ENCODE measurements at regions not wholly inside any gene's neighbourhood (a gene's known extent, or its start where the extent isn't known, plus 50 kb on each side); places are given as distances from the start of the nearest gene placed in this dataset.
A peak's percentile ranks its signal among the peaks of the same experiment; 100 is the strongest.

- DNase-seq: no peak
Observed at GRCh38 chr11:127683321-127683720, 682.8 kb upstream of the KIRREL3 start.

GRCh38 chr11:127679816-127680545 is 679.4 kb upstream of the KIRREL3 start:
- DNase-seq: no peak

DNA sequence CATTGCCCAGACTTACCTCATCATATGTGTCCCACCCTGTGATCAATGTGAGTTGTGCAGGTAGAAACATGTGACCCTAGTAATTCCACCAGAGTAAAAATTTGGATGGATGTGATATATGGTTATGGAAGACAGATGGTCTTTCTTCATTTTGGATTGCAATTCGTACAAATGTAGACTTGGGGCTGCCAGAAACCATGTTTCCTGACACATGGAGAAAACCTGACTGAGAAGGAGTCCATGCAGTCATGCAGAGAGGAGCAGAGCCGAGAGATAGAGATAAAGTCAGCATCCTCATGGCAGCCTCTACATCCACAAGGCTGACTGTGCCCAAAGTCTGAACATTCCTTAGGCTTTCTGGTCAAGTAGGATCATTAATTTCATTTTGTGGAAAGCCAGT is 678.1 kb upstream of the KIRREL3 start:
- no peak for DNase-seq

DNA sequence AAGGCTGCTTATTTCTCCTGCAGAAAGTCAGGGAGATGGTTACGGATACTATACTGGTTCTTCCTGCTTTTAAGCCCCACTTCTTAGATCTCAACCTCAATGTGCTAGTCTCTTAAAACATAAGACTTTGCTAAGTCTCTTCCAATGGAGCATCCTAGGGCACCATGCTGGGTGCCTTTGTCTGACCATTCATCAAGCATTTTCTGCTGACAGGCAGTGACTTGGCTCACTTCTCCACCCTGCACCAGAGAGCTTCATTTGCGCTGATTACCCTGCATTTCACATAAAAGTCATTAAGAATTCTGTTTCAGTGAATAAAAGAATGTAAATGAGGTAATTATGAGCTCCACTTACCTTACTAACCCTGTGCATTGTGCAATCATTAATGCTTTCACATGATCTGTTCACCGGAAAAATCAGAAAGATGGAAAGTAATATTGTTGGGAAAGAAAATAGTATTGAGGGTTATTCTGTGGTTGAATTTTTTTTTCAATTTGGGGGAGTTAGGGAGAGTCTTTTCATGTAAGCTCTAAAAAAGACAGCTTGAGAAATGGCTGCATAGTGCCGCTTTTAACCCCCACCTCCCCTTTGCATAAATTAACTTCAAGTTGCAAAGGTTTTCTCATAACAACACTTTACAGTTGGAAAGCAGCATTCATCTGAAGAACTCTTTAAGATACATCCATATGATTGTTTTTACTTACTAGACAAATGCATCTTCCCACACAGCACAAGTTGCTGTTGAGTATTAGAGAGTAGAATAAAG is 677.3 kb upstream of the KIRREL3 start:
- DNase-seq: no peak

- no peak for DNase-seq
Observed at GRCh38 chr11:127675581-127675980, 675.0 kb upstream of the KIRREL3 start.

GRCh38 chr11:127674754-127675153 is 674.2 kb upstream of the KIRREL3 start:
- DNase-seq: no peak

GRCh38 chr11:127670374-127671119 is 670.0 kb upstream of the KIRREL3 start:
- DNase-seq: no peak

GRCh38 chr11:127656116-127656836 is 655.7 kb upstream of the KIRREL3 start:
- DNase-seq: no peak

DNA sequence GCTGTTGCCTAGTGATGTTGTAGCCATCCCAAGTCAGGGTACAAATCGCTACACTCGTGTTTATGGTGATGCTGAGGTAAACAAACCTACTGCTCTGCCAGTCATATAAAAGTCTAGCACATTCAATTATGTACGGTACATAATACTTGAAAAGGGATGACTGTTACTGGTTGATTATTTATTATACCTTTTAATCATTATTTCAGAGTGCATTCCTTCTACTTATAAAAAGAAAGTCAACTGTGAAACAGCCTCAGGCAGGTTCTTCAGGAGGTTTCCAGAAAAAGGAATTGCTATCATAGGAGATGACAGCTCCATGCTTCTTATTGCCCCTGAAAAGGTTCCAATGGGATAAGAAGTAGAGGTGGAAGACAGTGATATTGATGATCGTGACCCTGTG is 652.5 kb upstream of the KIRREL3 start:
- no peak for DNase-seq

DNA sequence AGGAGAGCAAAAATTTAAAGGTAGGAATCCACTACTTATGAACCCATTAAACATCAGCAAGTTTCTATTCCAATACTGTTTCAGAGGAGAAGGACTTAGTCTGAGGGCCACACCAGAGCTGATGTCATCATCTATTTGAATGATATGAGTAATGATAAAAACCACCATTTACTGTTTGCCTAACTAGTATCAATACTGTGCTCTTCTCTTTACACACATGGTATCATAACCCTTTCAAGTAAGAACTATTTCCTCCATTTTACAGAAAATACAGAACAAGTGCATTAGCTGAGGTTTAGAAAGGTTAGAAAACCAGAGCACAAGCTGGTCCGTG is 651.3 kb upstream of the KIRREL3 start:
- no peak for DNase-seq

DNA sequence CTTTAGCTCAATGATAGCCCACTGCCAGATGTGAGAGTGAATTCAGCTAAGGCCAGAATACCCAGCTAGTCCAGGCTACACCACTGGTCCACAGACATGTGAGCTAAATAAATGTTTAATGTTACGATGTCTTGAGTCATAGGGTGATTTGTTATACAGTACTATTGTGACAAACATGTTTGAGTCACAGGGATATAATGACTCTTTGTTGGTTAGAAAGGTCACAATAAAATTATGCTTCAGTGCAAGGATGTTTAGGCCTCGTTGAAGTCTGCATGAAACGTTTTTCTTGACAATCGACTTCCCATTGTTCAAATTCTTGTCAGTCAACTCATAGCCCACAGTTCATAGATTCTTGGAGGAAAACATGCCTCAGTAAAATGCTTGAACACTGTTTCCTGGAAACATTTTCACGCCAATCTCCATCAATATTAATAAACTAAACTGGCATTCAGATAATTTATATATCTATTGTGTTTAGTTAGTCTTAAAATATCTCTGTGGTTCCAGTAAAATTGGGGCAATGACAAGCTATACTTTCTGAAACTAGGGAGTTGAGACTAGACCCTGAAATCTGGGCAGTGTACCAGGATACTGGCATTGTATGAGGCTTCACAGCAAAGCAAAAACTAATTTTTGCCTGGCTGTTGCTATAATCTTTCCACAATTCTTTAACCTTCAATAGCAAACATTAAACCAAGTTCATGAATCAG is 650.8 kb upstream of the KIRREL3 start:
- no peak for DNase-seq

- no peak for DNase-seq
Observed at GRCh38 chr11:127649958-127650357, 649.4 kb upstream of the KIRREL3 start.

- DNase-seq: no peak
Observed at GRCh38 chr11:127649071-127649470, 648.5 kb upstream of the KIRREL3 start.

- DNase-seq: no peak
Observed at GRCh38 chr11:127648583-127648982, 648.0 kb upstream of the KIRREL3 start.

DNA sequence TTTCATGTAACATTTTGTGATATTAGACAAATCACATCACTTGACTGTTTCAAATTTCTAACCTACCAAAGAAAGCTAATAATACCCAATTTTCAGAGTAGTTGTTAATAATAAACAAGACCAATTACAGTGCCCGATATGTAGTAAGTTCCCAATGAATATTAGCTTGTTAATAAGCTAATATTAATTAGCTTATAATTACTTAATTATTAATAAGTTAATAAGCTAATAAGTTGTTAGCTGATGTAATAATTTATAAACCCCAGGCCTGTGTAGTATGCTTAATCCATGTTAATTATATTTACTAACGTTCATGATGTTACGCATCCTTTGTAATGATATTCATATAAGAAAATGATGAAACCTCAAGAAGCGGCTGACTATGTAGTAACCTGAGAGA is 643.8 kb upstream of the KIRREL3 start:
- no peak for DNase-seq

DNA sequence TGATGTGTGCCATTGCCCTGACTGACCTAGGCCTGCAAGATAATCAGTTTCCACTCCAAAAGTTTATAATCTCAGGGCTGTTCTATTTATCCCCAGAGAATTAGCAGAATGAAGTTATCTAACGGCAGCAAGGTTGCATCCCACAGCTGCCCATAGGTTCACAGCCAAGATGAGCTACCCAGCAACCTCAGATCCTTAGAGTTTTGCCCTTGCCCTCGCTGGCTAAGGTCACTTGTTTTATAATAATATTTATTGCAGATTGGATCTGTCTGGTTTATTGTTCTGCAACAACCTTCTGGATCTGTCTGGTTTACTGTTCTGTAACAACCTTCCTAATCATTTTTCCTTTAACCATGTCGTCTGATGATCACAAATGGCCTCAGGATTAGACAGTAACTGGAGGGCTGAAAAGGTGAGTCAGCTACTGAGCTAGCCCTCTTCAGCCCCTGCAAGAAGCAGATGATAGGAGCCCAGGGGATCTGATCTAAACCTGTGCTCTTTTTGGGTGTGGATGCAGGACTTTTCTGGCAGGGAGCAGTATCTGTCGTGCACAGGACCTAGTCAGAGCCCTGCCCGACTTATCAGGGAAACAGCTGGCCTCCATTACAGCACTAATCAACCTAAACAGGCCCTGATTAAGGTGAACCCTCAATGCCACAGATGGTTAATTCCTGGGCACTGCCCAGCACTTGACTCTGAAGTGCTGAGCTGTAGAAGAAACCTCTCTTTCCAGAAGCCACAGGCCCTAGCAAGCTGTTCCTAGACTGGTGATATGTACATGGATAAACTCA is 642.9 kb upstream of the KIRREL3 start:
- no peak for DNase-seq

DNA sequence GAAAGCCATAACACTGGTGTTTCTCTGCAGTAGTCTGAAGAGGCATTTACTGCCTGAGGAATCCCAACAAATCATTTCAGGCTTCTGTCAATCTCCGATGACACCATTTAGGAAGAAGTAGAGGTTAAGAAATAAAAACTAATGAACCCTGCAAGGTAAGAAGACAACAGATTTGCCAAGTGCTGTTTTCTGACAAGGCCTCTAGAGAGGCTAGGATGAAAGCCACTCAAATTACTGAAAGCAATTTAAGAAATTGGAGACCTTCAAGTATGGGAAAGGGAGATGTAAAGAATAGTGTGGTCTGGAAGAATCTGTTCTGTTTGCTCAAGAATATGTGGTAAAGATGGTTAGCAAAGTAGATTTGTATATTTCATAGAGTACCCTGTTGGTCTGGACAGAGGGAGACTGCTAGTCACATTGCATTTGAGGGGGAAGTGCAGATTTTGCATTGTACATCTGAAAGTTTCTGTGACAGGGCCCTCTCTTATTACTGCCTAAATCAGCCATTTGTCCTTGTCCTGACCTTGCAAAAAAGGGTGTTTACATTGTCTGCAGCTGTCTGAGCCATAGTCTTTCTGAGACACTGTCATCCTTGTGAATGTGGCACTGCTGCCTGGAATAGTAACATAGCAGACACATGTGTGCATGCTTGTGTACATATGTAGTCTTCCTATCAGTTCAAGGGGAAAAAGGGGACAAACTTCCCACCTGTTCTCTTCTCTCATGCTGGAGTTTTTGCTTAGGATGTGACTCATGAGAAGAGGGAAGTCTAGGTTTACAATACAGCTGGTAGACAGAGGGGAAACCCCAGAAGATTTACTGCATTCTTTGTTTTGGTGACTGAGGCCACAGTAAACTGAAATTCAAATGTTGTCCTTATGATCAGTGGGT is 640.2 kb upstream of the KIRREL3 start:
- DNase-seq: peak; percentile 37

DNA sequence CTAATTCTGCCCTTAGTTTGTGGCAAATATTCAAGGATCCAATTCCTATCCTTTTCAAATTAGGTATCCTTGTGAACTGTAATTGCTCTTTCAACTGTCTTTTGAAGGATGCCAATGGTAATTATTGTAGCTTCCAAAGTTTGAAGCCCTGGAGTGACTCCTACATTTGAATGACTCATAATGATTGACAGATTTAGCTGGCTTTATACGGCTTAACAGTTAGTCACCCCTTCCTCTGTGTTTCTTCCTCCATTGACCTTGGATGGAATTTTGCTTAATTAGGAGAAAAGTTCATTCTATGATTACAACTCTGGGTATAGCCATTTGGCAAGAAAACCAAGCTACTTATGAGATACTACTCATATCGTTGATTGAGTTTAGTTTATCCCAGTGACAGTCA is 639.3 kb upstream of the KIRREL3 start:
- no peak for DNase-seq

- DNase-seq: no peak
Observed at GRCh38 chr11:127632976-127633680, 632.6 kb upstream of the KIRREL3 start.
